Stromal cell of bone marrow (primary cell): ENCODE measurements at regions not wholly inside any gene's neighbourhood (a gene's known extent, or its start where the extent isn't known, plus 50 kb on each side); places are given as distances from the start of the nearest gene placed in this dataset.
"Not testable (repeated sequence)": the region's sequence is repeated elsewhere in the genome, so short reads cannot be mapped to it uniquely, and the experiment has no call there.

Experiments used
- DNase-seq: peaks from one replicate; pipeline ENCODE4 v3.0.0-alpha.2; 2012; ENCODE audit warnings: low read depth

DNA sequence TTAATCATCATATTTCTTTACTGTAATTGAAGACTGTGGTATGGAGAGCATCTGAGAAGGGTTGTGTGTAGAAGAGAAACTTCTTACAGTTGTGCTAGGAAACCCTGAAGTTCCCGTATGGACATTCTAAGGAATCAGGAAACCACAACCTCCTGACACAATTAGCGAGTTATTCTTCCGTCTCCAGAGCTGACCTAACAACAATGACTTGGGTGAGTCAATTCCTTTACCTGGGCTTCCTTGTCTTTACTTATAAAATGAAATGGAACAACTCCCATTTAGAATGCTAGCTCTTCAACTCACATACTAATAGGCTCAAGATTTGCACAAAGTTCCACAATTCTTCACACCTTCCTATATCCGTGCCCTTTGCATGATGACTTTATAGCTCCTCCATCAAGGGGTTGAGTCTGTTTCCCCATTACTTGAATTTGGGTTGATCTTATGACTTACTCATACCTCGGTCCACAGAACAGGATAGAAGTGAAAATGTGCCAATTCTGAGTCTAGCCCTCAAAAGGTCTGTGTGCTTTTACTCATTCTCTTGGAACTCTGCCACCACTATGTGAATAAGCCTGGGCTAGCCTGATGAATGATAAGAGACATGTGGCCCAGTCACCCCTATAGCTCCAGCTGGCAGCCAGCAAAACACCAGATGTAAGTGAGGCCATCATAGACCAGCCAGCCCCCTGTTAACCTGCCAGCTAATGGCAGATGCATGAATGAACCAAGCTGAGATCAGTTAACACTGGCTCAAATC is 459.4 kb downstream of the ETNK1 start:
- peak; percentile 90 for DNase-seq

GRCh38 chr12:23088594-23088993 is 463.6 kb downstream of the ETNK1 start:
- DNase-seq = no peak

GRCh38 chr12:23093488-23093887 is 468.5 kb downstream of the ETNK1 start:
- no peak for DNase-seq

- DNase-seq = no peak
Observed at GRCh38 chr12:23096321-23096720, 471.4 kb downstream of the ETNK1 start.

GRCh38 chr12:23098110-23098509 is 473.1 kb downstream of the ETNK1 start:
- DNase-seq = no peak

- DNase-seq = peak; percentile 47
Observed at GRCh38 chr12:23098517-23098916, 473.5 kb downstream of the ETNK1 start.

- no peak for DNase-seq
Observed at GRCh38 chr12:23099104-23099503, 474.1 kb downstream of the ETNK1 start.

DNA sequence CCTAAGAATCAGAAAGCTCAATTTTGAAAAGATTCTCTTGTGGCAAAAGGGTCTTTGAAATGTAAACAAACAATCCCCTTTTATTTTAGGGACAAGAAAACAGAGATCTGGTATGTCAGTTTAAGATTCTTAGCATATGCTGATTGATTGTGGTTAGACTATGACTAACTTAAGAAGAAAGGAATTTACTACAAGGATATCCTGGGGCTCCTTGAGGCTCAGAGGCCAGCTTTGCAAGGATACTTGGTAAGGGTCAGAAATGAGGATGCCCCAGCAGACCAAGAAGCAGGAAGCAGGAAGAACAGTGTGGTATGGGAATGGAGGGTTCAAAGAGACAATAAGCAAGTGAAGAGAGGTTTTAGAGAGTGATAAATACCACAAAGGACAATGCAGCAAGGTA is 474.6 kb downstream of the ETNK1 start:
- no peak for DNase-seq

DNA sequence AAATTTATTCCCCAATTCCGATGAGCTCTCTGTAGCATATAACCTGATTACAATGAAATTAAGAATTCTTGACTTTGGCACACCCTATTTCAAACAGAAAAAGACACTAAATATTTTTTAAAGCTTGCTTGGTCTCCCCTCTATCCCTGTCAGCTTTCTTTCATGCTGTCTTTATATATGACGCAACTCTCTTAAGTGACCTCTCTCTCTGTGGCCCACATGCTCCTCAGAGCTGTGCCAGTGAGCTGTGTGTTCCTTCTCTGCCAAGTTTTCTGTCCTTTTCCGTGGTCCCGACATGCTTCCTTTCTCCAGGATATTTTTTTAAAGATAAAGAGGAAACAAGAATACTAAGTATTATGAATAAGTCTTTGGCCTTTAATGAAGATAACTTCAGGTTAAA is 484.0 kb downstream of the ETNK1 start:
- DNase-seq = no peak

DNA sequence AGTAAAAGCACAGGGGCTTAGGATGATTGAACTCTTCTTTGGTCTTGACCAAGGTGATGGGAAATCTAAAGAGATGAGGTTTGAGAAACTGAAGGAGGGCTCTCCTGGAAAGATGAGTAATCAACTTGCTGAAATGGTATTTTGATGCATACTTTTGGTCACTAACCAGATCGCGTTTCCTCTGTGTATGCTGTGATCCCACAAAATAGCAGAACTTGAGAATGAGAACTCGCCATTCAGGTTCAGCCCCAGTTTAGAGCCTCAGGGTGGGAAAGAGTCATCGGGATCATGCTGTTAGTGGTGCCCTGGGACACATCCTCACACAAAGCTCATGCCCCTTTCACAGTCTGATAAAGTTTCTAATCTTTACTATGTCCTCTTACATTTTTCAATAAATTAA is 488.8 kb downstream of the ETNK1 start:
- DNase-seq = no peak

DNA sequence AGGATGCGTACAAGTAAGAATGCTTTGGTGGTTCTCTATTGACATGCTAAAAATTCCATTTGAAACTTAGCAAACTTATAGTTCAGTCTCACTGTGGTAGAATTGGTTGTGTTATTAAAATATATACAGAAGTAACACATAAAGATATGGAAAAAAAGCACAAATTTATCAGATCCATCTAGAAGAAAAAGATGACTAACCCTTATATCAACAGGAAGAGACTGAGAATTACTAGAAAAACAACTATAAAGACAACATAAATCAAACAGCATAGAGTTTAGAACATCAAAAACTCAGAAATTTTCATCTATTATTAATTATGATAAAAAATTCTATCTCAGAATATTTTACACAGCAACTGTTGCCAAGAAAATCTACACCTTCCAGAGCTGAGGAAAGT is 491.0 kb downstream of the ETNK1 start:
- no peak for DNase-seq

DNA sequence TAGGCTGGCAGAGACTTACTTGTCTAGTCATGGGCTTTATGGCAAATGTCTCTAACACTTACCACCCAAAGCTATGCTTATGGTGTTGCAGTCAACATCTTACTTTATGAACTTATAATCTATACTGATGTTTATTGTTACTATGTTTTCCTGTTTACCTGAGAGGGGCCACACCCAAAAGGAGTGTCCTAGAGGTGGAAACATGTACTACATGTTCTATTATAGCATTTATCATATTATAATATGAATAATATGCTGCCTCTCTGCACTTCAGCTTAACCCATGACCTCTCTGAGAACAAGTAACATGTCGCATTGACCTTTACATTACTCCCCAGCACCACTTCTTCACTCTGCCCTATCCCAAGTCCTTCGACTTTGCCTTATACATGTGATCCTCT is 501.8 kb downstream of the ETNK1 start:
- no peak for DNase-seq

GRCh38 chr12:23127701-23128100 is 502.7 kb downstream of the ETNK1 start:
- DNase-seq = no peak

DNA sequence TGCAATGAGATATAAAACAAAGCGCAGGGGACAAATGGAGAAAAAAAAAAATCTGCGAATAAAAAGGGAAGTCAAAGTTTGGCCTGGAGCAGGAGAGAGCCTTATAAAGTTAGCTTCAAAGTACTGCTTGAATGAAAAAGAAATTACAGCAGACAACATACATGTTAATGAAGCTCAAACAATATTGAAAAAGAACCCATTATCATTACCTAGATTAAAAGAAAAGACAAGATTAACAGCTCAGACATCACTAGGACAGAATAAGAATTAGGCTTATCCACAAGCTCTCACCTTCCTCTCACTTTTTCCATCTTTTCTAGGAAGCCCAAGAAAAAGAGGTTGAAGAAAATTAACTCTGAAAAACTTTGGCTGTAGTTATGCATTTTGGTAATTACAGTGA is 503.5 kb downstream of the ETNK1 start:
- no peak for DNase-seq

GRCh38 chr12:23132357-23132756 is 507.4 kb downstream of the ETNK1 start:
- DNase-seq = no peak

DNA sequence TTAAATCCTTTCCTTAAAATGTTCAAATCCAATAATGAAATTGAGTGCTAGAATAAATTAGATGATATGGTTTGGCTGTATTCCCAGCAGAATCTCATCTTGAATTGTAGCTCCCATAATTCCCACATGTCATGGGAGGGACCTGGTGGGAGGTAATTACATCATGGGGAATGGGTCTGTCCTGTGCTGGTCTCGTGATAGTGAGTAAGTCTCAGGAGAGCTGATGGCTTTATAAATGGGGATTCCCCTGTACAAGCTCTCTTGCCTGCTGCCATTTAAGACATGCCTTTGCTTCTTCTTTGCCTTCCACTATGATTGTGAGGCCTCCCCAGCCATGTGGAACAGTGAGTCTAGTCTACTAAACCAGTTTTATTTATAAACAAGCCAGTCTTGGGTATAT is 508.5 kb downstream of the ETNK1 start:
- no peak for DNase-seq

GRCh38 chr12:23139026-23139425 is 514.1 kb downstream of the ETNK1 start:
- no peak for DNase-seq

GRCh38 chr12:23140710-23141109 is 515.7 kb downstream of the ETNK1 start:
- no peak for DNase-seq

DNA sequence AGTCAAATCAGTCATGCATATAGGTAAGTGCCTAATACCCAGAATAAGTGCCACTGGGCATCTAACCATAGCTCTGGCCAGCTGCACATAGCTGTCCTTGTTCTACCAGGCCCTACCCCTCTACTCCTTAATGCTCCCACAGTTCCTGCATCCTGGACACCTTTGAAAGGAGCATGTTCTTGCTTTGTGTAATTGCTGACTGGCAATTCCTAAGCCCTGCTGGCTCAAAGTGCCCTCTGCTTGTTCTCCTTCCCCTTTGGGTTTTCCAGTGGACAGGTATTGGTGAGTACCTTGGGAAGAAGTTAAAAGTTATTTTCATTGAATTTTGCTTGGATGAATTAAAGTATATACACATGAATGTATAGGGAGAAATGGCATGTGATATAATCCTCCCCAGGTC is 516.4 kb downstream of the ETNK1 start:
- no peak for DNase-seq

GRCh38 chr12:23146070-23146469 is 521.1 kb downstream of the ETNK1 start:
- not testable (repeated sequence) for DNase-seq

DNA sequence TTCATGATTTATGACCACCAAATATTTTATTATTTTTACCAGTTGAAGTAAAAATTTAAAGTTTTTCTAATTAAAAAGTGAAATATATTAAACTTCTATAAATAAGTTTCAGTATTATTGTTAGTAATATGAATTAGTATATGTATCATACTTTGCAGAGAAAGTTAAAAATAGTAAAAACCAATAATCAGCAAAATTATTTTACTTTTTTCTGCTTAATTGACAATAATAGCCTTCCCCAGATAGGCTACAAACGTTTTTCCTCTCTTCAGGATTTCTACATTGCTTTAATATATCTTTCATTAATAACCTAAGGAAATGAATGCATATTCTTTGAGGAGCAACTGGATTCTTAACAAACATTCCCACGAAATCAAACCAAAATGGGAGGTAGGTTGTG is 543.5 kb downstream of the ETNK1 start:
- DNase-seq = no peak

- no peak for DNase-seq
Observed at GRCh38 chr12:23169012-23169695, 544.2 kb downstream of the ETNK1 start.

DNA sequence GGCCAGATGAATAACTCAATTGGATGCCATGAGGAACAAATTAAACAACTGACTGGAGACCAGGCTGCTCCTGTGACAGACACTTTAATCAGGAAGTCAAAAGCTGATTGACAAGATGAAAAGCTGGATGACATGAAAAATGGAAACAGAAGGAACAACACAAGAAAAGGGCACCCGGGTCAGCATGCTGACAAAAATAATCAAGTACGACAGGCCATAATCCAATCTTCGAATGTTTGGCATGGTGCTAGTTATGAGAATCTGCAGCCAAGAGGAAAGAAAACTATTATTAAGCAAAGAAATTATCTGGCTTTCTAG is 544.7 kb downstream of the ETNK1 start:
- DNase-seq = no peak

GRCh38 chr12:23174917-23175316 is 549.9 kb downstream of the ETNK1 start:
- no peak for DNase-seq
